Left cardiac atrium (tissue), 4 donors: ENCODE measurements at regions not wholly inside any gene's neighbourhood (a gene's known extent, or its start where the extent isn't known, plus 50 kb on each side); places are given as distances from the start of the nearest gene placed in this dataset.

Source experiments
- ATAC-seq, 2 donors: fragments of 200-7000 bp; cut with Tn5 transposase; one replicate each; pipeline ENCODE4 v1.9.1; 2020; ENCODE audit warnings: mild to moderate bottlenecking in 2 of 2, moderate library complexity in 2 of 2
- DNase-seq: peaks from one replicate; pipeline ENCODE4 v3.0.0-alpha.2; 2020
- intact Hi-C, 2 donors: fragments of 100-400 bp; cut with DNase I; formaldehyde crosslinking; loops; one replicate each; pipeline versions ENCODE4 v1.14.1 to v1.15.1; 2022 to 2023
- donor health status: DM: no; HTN: yes; CAD: no.
- donor health status: DM: no; HTN: yes; CAD: no; lungs with severe emphysema.
- donor health status: DM: yes; HTN: yes; CAD: no.
- donor health status: Dilated cardiomyopathy.

- no peak for ATAC-seq
Measured at GRCh38 chr3:99400352-99400751, 238.0 kb upstream of the COL8A1 start.

DNA sequence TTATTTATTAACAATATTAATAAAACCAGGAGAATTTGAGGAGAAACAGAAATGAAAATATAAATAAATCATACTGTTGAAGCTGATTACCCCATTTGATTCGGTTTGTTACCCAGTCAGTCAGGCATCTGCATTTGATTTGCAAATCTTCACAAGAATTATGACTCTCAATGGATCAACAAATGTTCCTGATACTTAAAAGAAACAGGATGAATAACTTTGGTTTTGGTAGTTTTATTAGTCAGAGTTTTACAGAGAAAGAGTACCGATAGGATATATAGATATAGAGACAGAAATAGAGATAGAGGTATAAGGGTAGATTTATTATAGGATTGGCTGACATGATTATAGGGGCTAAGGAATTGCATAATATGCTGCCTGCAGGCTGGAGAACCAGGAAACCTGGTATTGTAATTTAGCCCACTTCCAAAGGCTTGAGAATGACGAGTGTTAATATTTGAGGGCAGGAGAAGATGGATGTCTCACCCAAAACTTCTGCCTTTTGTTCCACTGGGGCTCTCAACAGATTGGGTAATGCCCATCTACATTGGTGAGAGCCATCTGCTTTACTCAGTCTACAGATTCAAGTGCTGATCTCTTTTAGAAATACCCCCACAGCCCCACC is 241.6 kb upstream of the COL8A1 start:
- DNase-seq (no peak), ATAC-seq (no peak)
- intact Hi-C loops: no loop called here

More at GRCh38 chr3:99400352-99400751, 238.0 kb upstream of the COL8A1 start:
- no peak for DNase-seq
- intact Hi-C loops: no loop called here

DNA sequence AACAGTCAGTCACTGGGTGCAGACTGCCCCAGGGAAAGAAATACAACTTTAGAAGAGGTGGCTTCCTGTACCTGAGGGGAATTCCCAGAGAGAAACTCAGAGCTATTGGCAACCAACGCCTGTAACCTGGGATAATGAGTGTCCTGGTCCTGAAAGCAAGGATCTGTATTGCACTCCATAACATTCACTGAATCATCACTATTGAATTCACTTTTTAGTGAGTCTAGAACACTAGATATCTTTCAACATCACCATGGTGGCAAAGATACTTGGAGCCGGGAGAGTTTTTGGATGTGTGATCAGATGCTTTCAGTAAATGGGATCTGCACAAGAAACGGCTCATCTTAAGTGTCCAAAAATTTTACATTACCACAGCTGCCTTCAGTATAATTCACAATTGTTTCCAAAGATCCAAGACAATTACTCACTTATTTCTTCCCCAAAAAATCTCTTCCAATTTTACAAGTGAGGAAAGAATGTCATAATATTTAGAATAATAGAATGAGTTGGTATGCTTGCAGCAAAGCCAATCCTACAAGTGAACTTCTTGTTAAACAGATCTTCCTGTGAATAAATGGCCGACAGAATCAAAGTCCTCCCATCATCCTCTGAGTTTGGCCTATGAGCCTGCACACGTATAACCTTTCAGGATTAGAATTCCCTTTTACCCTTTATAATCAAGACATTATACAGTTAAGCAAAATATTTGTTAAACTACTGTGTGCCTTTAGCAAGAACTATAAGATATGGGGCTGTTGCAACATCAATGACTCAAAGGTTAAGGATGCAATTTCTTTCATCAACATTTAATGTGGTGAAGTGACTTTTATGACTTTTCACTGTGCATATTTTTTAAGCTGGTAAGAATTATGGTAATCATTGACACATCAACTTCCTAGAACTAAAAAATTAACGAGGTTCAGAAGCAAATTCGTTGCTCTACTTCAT is 243.3 kb upstream of the COL8A1 start:
- intact Hi-C loops: no loop called here
- DNase-seq (no peak), ATAC-seq (peak in 1 of 2 donors; percentile 76)

DNA sequence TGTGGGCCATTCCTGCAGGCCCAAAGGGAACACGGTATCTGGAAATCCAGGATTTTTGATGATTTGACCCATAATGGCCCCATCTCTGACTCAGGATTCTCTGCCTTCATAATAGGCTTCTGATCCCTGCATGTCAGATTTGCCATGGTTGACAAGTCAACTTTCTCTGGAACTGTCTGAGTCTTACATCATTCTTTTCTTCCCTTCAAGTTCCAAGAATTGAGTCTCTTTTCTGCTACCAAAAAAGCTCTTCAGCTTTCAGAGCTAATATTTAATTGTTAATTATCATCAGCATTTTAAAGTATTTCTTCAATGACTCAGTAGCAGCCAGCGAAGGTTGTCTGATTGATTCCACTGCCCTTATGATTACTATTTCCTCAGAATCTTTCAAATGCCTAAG is 244.4 kb upstream of the COL8A1 start:
- DNase-seq: no peak
- no peak for ATAC-seq
- intact Hi-C loops: no loop called here

GRCh38 chr3:99388780-99389179 is 249.6 kb upstream of the COL8A1 start:
- intact Hi-C loops: no loop called here
- DNase-seq: no peak
- ATAC-seq: no peak

DNA sequence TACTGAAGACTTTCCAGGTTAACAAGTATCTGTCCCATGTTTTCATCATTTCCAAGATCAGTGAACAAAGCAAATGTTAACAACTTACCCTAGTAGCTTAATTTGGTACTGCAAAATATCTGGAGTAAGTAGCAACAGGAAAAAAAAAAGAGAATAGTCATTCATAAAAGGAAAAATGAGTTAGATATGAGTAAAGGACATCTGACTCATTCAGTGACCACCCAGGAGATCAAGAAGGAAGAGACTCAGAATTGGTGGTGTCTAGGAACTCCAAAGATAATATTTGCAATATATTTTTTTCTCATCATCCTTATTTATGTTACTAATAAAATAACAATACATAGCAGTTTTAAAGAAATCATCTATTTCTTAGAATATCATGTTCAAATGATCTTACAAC is 253.8 kb upstream of the COL8A1 start:
- intact Hi-C loops: no loop called here
- no peak for DNase-seq
- no peak for ATAC-seq

GRCh38 chr3:99376926-99377325 is 261.5 kb upstream of the COL8A1 start:
- ATAC-seq (no peak), DNase-seq (no peak)
- intact Hi-C loops: no loop called here

GRCh38 chr3:99373846-99374210 is 264.6 kb upstream of the COL8A1 start:
- DNase-seq (no peak), ATAC-seq (no peak)
- intact Hi-C loops: no loop called here

GRCh38 chr3:99373088-99373845 is 265.1 kb upstream of the COL8A1 start:
- ATAC-seq (no peak), DNase-seq (no peak)
- intact Hi-C loops: no loop called here

- ATAC-seq (no peak), DNase-seq (no peak)
- intact Hi-C loops: no loop called here
Measured at GRCh38 chr3:99366663-99367429, 271.5 kb upstream of the COL8A1 start.

DNA sequence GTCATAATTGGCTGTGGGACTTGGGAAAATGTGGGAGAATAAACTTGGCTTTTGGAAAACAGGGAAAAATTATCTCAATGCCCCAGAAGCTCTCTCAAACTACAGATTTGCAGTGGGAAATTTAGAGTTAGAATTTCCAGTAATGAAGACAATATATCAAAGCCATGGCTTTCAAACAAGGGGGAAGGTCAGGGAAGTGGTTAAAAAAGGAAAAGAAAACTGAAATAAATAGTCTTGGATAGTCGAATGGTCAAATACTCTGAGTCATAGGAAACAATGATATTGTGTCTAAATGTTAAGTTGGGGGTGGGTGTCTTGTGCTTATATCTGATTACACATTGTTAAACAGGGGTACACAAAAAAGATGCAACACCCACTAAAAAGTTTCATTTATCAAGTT is 272.4 kb upstream of the COL8A1 start:
- DNase-seq: no peak
- no peak for ATAC-seq
- intact Hi-C loops: no loop called here

GRCh38 chr3:99365396-99365795 is 273.0 kb upstream of the COL8A1 start:
- intact Hi-C loops: no loop called here
- ATAC-seq (no peak), DNase-seq (no peak)

- ATAC-seq (no peak), DNase-seq (no peak)
- intact Hi-C loops: no loop called here
Measured at GRCh38 chr3:99357131-99357530, 281.3 kb upstream of the COL8A1 start.

DNA sequence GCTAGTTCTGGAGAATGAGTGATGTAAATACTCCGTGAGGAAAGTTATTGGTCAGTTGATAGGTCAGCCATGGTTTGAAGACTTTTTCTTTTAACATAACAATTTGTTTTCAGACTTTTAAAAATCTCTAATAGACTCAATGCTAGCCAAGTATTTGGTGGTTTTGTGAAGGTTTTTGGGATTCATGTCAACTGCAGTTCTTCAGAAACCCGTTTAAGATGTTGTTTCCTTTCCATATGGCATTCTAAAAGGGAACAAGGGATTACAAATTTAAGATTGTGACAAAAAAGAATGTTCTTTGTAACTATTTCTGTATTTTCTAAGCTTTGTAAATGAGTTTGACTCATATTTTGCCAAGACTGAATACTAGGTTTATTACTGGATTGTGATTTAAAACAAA is 281.7 kb upstream of the COL8A1 start:
- intact Hi-C loops: no loop called here
- ATAC-seq (no peak), DNase-seq (no peak)

- intact Hi-C loops: no loop called here
- no peak for DNase-seq
- no peak for ATAC-seq
Measured at GRCh38 chr3:99355465-99355864, 282.9 kb upstream of the COL8A1 start.

- no peak for ATAC-seq
- DNase-seq: no peak
- intact Hi-C loops: no loop called here
Measured at GRCh38 chr3:99352811-99353210, 285.6 kb upstream of the COL8A1 start.

DNA sequence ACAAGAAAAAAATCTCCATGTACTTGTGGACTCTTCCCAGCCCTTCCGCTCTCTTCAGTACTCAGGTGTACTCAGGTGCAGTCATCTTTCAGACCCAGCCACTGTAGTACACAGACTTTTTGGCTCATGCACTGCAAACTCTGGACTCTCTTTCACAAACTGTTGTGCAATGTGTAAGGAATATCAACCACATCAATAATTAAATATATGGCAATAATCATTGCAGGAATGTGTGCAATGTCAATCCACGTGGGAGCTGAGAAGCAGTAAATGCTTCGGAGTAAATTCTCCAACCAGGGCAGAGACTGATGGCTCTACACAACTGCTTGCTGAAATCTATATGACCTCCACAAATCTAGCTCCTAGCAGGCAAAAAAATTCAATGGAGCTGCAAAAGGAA is 287.3 kb upstream of the COL8A1 start:
- no peak for ATAC-seq
- intact Hi-C loops: no loop called here
- DNase-seq: no peak

DNA sequence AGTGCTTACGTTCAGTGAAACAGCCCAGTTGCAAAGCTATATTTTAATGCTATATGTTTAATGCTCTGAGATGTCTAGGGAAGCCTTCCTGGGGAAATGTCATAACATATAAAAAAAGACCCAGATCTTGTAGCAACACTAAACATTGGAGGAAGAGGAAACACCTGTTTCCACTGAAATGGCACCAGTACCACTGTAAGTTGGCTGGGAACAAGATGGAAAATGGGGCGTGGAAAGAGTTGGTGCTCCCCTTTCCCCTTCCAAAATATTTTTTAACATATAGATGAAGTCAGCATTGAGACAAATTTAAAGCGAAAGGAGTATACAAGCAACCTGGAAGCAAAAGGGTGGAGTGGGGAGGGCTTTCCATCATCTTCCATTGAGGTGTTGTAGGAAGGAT is 289.9 kb upstream of the COL8A1 start:
- no peak for DNase-seq
- intact Hi-C loops: no loop called here
- ATAC-seq: no peak

GRCh38 chr3:99344216-99344615 is 294.2 kb upstream of the COL8A1 start:
- DNase-seq (no peak), ATAC-seq (no peak)
- intact Hi-C loops: no loop called here
